ENCODE measurements at regions not wholly inside any gene's neighbourhood (a gene's known extent, or its start where the extent isn't known, plus 50 kb on each side); places are given as distances from the start of the nearest gene placed in this dataset.

DNA sequence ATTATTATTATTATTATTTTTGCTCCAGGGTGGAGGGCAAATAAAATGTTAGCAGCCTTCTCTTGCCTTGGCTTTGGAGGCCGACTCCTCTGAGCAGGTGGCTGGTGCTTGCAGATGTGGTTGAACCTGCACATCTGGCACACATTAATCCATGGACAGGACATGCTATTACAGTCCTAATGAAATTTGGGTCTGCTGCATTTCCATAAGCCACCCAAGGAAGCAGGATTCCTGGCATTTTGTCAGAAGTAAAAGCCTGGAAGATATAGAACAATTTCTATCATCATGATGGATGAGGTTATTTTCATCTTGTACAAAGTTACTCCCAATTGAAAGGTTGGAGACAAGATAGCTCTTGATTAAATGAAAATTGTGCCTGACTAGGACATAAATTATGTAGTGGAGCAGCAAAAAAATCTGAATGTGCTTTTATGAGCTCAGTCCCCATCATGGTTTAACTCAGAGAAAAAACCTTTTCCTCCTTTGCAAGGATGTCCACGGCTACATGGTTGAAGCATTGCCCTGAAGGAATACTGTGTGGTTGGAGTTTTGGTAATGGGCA is 130.9 kb upstream of the RGMA start:
- Histone ChIP-seq H4K20me1 (ENCODE audit: insufficient read depth, low read length) (no peaks in the 10 kb centered on the region), H4K8ac (ENCODE audit: low read depth in 2 of 2, low read length in 2 of 2) (no peak overlapping the region), H3K4me2 (ENCODE audit: low read depth, low read length) (no peak overlapping the region), H3K9ac (ENCODE audit: low read depth, low read length) (no peak overlapping the region), H3K18ac (ENCODE audit: low read depth, low read length) (no peak overlapping the region), H4K91ac (ENCODE audit: insufficient read depth, low read depth, low read length) (no peak overlapping the region), H2BK15ac (ENCODE audit: low read depth, low read length) (no peak overlapping the region), H3K9me3 (ENCODE audit: control insufficient read depth, insufficient read depth, low read length) (peaks cover 15% of the 10 kb centered on the region), H3K4ac (ENCODE audit: low read depth, low read length) (no peak overlapping the region), H3K9me1 (ENCODE audit: insufficient read depth, low read length) (no peaks in the 10 kb centered on the region), H2AK5ac (ENCODE audit: low read depth, low read length) (no peak overlapping the region), H2BK120ac (ENCODE audit: low read depth, low read length) (no peak overlapping the region), H3K27ac (ENCODE audit: insufficient read depth, low read length) (no peak overlapping the region), H3K27me3 (ENCODE audit: control insufficient read depth, insufficient read depth, low read length) (no peaks in the 10 kb centered on the region), H3K56ac (ENCODE audit: extremely low read depth, insufficient read depth, low read length) (no peak overlapping the region), H2BK5ac (ENCODE audit: low read depth, low read length, poor library complexity, severe bottlenecking) (no peak overlapping the region), H3K79me1 (ENCODE audit: low read depth in 1 of 2, low read length in 2 of 2) (no peaks in the 10 kb centered on the region), H3K4me1 (ENCODE audit: control insufficient read depth, insufficient read depth, low read length) (no peaks in the 10 kb centered on the region), H3K14ac (replicated peaks; ENCODE audit: low read depth, low read length) (no peak overlapping the region), H2BK20ac (ENCODE audit: low read depth, low read length) (no peak overlapping the region), H4K5ac (ENCODE audit: low read depth, low read length) (no peak overlapping the region), H3K23ac (ENCODE audit: low read depth, low read length) (no peak overlapping the region), H3K36me3 (ENCODE audit: control insufficient read depth, insufficient read depth, low read length) (no peaks in the 10 kb centered on the region), H2AFZ (replicated peaks; ENCODE audit: low read length, poor library complexity) (no peak overlapping the region), H2AK9ac (replicated peaks; ENCODE audit: low read depth, low read length, poor library complexity) (no peak overlapping the region), H3K4me3 (ENCODE audit: insufficient read depth, low read depth, low read length) (no peak overlapping the region)
- in situ Hi-C loops (cut with MboI; ENCODE audit: low sequenced_read_pairs) (no loop called here), intact Hi-C loops (cut with micrococcal nuclease) (no loop called here), dilution Hi-C loops (cut with HindIII; ENCODE audit: low sequenced_read_pairs, unreplicated experiment) (no loop called here)
- TF ChIP-seq POLR2A (IDR thresholded peaks at IDR 0.05; ENCODE audit: low read depth, low read length) (no peak), BHLHE40 (IDR thresholded peaks at IDR 0.05; ENCODE audit: low read depth, low read length) (no peak)
- ChIA-PET CTCF (no interaction called here), POLR2A (ENCODE audit: unreplicated experiment) (no interaction called here)
- WGBS, 2 experiments (ENCODE audit: extremely low coverage in 2 of 2, insufficient read length in 1 of 2) = no CpG with 5 or more reads among the region's 2 CpGs
- no TSS peak for BruUV-seq (replicated peaks)
- ATAC-seq (ENCODE audit: low read depth) = no peak
- no peak for DNase-seq
